Natural killer cell (primary cell): ENCODE measurements at regions not wholly inside any gene's neighbourhood (a gene's known extent, or its start where the extent isn't known, plus 50 kb on each side); places are given as distances from the start of the nearest gene placed in this dataset.

ENCODE experiments used
- ATAC-seq, 3 donors: fragments of 150-1000 bp in 2 of 3; fragments of 200-7000 bp in 1 of 3; cut with Tn5 transposase; 1 replicate in 1 of 3; 2 replicates in 2 of 3; pipeline ENCODE4 v1.10.0; 2021; ENCODE audit warnings: mild to moderate bottlenecking in 2 of 3, moderate library complexity in 2 of 3
- DNase-seq, 2 donors: peaks; one replicate each; pipeline versions ENCODE4 v3.0.0 to v3.0.0-alpha.2; 2013 to 2021; ENCODE audit warnings: mixed read lengths in 1 of 2
- H3K27ac ChIP-seq: one replicate; pipeline ENCODE4 v1.5.1; 2013; ENCODE audit warnings: mild to moderate bottlenecking, low read length
- H3K27me3 ChIP-seq: one replicate; pipeline ENCODE4 v1.6.1; 2013; ENCODE audit warnings: low read length; ENCODE audit not compliant: control insufficient read depth, insufficient read depth
- H3K36me3 ChIP-seq: one replicate; pipeline ENCODE4 v1.6.1; 2013; ENCODE audit warnings: low read length; ENCODE audit not compliant: control insufficient read depth, insufficient read depth
- H3K4me1 ChIP-seq: one replicate; pipeline ENCODE4 v1.6.1; 2013; ENCODE audit warnings: low read length; ENCODE audit not compliant: control insufficient read depth, insufficient read depth
- H3K4me3 ChIP-seq: one replicate; pipeline ENCODE4 v1.5.1; 2013; ENCODE audit warnings: low read length
- H3K9me3 ChIP-seq: one replicate; pipeline ENCODE4 v1.6.1; 2013; ENCODE audit warnings: low read length; ENCODE audit not compliant: control insufficient read depth, insufficient read depth
- H3K27ac Mint-ChIP-seq, 2 donors: one replicate each; pipeline ENCODE4 v1.8.0; 2022; ENCODE audit warnings: mild to moderate bottlenecking in 2 of 2, mixed read lengths in 2 of 2, moderate library complexity in 1 of 2
- H3K27me3 Mint-ChIP-seq, 2 donors: one replicate each; pipeline ENCODE4 v1.8.0; 2022; ENCODE audit warnings: low read depth in 2 of 2, mixed read lengths in 2 of 2
- H3K36me3 Mint-ChIP-seq: one replicate; pipeline ENCODE4 v1.8.0; 2022; ENCODE audit warnings: mixed read lengths
- H3K4me1 Mint-ChIP-seq, 2 donors: one replicate each; pipeline ENCODE4 v1.8.0; 2022; ENCODE audit warnings: mixed read lengths in 2 of 2
- H3K4me3 Mint-ChIP-seq: one replicate; pipeline ENCODE4 v1.8.0; 2022; ENCODE audit warnings: mild to moderate bottlenecking, moderate library complexity, mixed read lengths
- H3K9me3 Mint-ChIP-seq, 2 donors: one replicate each; pipeline ENCODE4 v1.8.0; 2022; ENCODE audit warnings: mixed read lengths in 2 of 2
- WGBS: methylation state at CpG from one replicate; pipeline ENCODE4 v1.1.7; 2013; ENCODE audit warnings: missing lambda C conversion rate; ENCODE audit not compliant: insufficient coverage; 5-methylcytosine and 5-hydroxymethylcytosine counted together
- intact Hi-C: fragments of 100-400 bp; cut with micrococcal nuclease; formaldehyde crosslinking; loops from one replicate; pipeline ENCODE4 v1.14.2; 2022
- TF ChIP-seq, protein P1 (sequence below): fragments of 200-600 bp; IDR thresholded peaks from one replicate; pipeline ENCODE4 v1.8.0; 2022; ENCODE audit warnings: antibody characterized with exemption

DNA sequence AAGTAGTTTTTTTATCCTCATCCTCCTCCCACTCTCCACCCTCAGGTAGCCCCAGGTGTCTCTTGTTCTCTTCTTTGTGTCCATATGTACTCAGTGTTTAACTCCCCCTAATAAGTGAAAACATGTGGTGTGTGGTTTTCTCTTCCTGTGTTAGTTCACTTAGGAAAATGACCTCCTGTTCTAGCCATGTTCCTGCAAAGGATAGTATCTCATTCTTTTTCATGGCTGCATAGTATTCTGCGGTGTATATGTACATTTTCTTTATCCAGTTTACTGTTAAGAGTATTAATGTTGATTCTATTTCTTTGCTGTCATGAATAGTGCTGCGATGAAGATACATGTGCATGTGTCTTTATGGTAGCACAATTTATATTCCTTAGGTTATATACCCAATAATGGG is 68.4 kb upstream of the RANBP3L start:
- Histone ChIP-seq H3K36me3 (no peaks in the 10 kb centered on the region), H3K9me3 (no peaks in the 10 kb centered on the region), H3K27ac (no peak overlapping the region), H3K4me3 (no peak overlapping the region), H3K4me1 (no peaks in the 10 kb centered on the region), H3K27me3 (no peaks in the 10 kb centered on the region)
- Mint-ChIP-seq H3K36me3 (no peaks in the 10 kb centered on the region), H3K4me3 (no peak overlapping the region), H3K27ac (no peak overlapping the region), H3K27me3 (peaks cover 0 to under 1% of the 10 kb centered on the region in 2 donors), H3K4me1 (peaks cover 0 to 4% of the 10 kb centered on the region in 2 donors), H3K9me3 (no peaks in the 10 kb centered on the region)
- ATAC-seq (no peak), DNase-seq (no peak)
- 85% methylated on average over 2 of the region's 2 CpGs for whole genome bisulfite sequencing
- TF ChIP-seq, protein P1, sequence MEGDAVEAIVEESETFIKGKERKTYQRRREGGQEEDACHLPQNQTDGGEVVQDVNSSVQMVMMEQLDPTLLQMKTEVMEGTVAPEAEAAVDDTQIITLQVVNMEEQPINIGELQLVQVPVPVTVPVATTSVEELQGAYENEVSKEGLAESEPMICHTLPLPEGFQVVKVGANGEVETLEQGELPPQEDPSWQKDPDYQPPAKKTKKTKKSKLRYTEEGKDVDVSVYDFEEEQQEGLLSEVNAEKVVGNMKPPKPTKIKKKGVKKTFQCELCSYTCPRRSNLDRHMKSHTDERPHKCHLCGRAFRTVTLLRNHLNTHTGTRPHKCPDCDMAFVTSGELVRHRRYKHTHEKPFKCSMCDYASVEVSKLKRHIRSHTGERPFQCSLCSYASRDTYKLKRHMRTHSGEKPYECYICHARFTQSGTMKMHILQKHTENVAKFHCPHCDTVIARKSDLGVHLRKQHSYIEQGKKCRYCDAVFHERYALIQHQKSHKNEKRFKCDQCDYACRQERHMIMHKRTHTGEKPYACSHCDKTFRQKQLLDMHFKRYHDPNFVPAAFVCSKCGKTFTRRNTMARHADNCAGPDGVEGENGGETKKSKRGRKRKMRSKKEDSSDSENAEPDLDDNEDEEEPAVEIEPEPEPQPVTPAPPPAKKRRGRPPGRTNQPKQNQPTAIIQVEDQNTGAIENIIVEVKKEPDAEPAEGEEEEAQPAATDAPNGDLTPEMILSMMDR: no peak
- intact Hi-C loops: no loop called here

DNA sequence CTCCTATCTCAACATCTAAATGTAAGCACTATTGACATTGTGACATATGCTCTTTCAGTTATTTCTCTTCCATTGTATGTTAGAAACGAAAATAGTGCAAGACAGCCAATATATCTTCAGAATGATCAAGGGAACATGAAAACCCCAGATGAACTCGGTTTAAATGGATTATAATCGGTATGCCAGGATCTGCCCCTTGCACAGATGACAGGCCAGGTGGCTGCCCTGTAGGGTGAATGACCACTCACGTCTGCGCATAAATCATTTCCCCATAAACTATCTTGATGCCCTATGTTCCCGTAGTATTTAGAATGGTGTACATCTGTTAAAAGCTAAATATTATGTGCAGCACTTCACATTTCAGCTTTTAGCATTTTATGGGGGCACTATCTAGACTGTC is 69.7 kb upstream of the RANBP3L start:
- 88% methylated on average over 6 of the region's 6 CpGs for WGBS
- H3K36me3 ChIP-seq: no peaks in the 10 kb centered on the region
- intact Hi-C loops: no loop called here
- TF ChIP-seq, protein P1: no peak
- H3K4me3 ChIP-seq: no peak overlapping the region
- no peak overlapping the region for H3K27ac ChIP-seq
- Mint-ChIP-seq H3K27me3 (no peaks in the 10 kb centered on the region), H3K4me3 (no peak overlapping the region), H3K9me3 (no peaks in the 10 kb centered on the region), H3K4me1 (peaks cover 0 to 4% of the 10 kb centered on the region in 2 donors), H3K27ac (no peak overlapping the region), H3K36me3 (no peaks in the 10 kb centered on the region)
- DNase-seq (no peak), ATAC-seq (no peak)
- H3K4me1 ChIP-seq: no peaks in the 10 kb centered on the region
- no peaks in the 10 kb centered on the region for H3K27me3 ChIP-seq
- no peaks in the 10 kb centered on the region for H3K9me3 ChIP-seq

GRCh38 chr5:36373527-36374086 is 71.9 kb upstream of the RANBP3L start:
- no peak overlapping the region for H3K27ac ChIP-seq
- no peak overlapping the region for H3K4me3 ChIP-seq
- H3K4me1 Mint-ChIP-seq: peaks cover 0 to 4% of the 10 kb centered on the region in 2 donors
- no peak overlapping the region for H3K4me3 Mint-ChIP-seq
- H3K36me3 Mint-ChIP-seq: no peaks in the 10 kb centered on the region
- WGBS: 81% methylated on average over 8 of the region's 8 CpGs
- no peaks in the 10 kb centered on the region for H3K9me3 ChIP-seq
- H3K4me1 ChIP-seq: no peaks in the 10 kb centered on the region
- no peaks in the 10 kb centered on the region for H3K9me3 Mint-ChIP-seq
- TF ChIP-seq, protein P1: no peak
- H3K36me3 ChIP-seq: no peaks in the 10 kb centered on the region
- DNase-seq (peak in 1 of 2 donors; percentile 5), ATAC-seq (peak in 1 of 3 donors; percentile 34)
- no peaks in the 10 kb centered on the region for H3K27me3 Mint-ChIP-seq
- H3K27ac Mint-ChIP-seq: no peak overlapping the region
- intact Hi-C loops: no loop called here
- H3K27me3 ChIP-seq: no peaks in the 10 kb centered on the region

- Histone ChIP-seq H3K36me3 (no peaks in the 10 kb centered on the region), H3K27me3 (no peaks in the 10 kb centered on the region), H3K4me1 (no peaks in the 10 kb centered on the region), H3K27ac (no peak overlapping the region), H3K4me3 (no peak overlapping the region), H3K9me3 (no peaks in the 10 kb centered on the region)
- no peaks in the 10 kb centered on the region for H3K36me3 Mint-ChIP-seq
- DNase-seq: no peak
- H3K9me3 Mint-ChIP-seq: no peaks in the 10 kb centered on the region
- no peak overlapping the region for H3K4me3 Mint-ChIP-seq
- intact Hi-C loops: no loop called here
- TF ChIP-seq, protein P1: no peak
- no peak overlapping the region for H3K27ac Mint-ChIP-seq
- ATAC-seq: no peak
- no peaks in the 10 kb centered on the region for H3K27me3 Mint-ChIP-seq
- peaks cover 0 to 4% of the 10 kb centered on the region in 2 donors for H3K4me1 Mint-ChIP-seq
- WGBS: 90% methylated on average over 3 of the region's 3 CpGs
These were observed 72.7 kb upstream of the RANBP3L start for GRCh38 chr5:36374266-36374862.
